ENCODE measurements at regions not wholly inside any gene's neighbourhood (a gene's known extent, or its start where the extent isn't known, plus 50 kb on each side); places are given as distances from the start of the nearest gene placed in this dataset.
A peak's percentile ranks its signal among the peaks of the same experiment; 100 is the strongest.

GRCh38 chr2:118319271-118319684 is 231.0 kb downstream of the INSIG2 start:
- H3K4me3 ChIP-seq: no peak overlapping the region
- 0 to 12% methylated on average over 4 of the region's 4 CpGs for WGBS, 2 donors
- peaks cover 0 to 41% (median 0%) of the 10 kb centered on the region in 4 donors for H3K27me3 ChIP-seq
- H3K9me3 ChIP-seq: no peaks in the 10 kb centered on the region
- H3K4me1 ChIP-seq: peaks cover 0 to 3% (median 0%) of the 10 kb centered on the region in 3 donors
- intact Hi-C loops (cut with DNase I): no loop called here
- H3K27ac ChIP-seq: no peak overlapping the region
- no peak for TF ChIP-seq CTCF (IDR thresholded peaks at IDR 0.05)
- no peak for DNase-seq
- H3K36me3 ChIP-seq: no peaks in the 10 kb centered on the region

GRCh38 chr2:118315606-118316005 is 227.3 kb downstream of the INSIG2 start:
- Histone ChIP-seq H3K9me3 (no peaks in the 10 kb centered on the region), H3K4me1 (peaks cover 0 to 5% (median 0%) of the 10 kb centered on the region in 3 donors), H3K27me3 (peaks cover 0 to 43% (median 3%) of the 10 kb centered on the region in 4 donors), H3K27ac (no peak overlapping the region), H3K4me3 (no peak overlapping the region), H3K36me3 (no peaks in the 10 kb centered on the region)
- WGBS, 2 donors: 85 to 86% methylated on average over 5 of the region's 5 CpGs
- intact Hi-C loops (cut with DNase I): no loop called here
- no peak for DNase-seq
- TF ChIP-seq POLR2A (IDR thresholded peaks at IDR 0.05) (no peak), CTCF (IDR thresholded peaks at IDR 0.05) (no peak)

- H3K27ac ChIP-seq: no peak overlapping the region
- TF ChIP-seq POLR2A (IDR thresholded peaks at IDR 0.05) (no peak), CTCF (IDR thresholded peaks at IDR 0.05) (no peak)
- no peak overlapping the region for H3K4me3 ChIP-seq
- no peaks in the 10 kb centered on the region for H3K36me3 ChIP-seq
- intact Hi-C loops (cut with DNase I): no loop called here
- DNase-seq: no peak
- peaks cover 0 to 63% (median 4%) of the 10 kb centered on the region in 4 donors for H3K27me3 ChIP-seq
- peaks cover 0 to 19% (median 0%) of the 10 kb centered on the region in 3 donors for H3K4me1 ChIP-seq
- WGBS, 2 donors: 34 to 36% methylated on average over 3 of the region's 4 CpGs
- H3K9me3 ChIP-seq: no peaks in the 10 kb centered on the region
Measured at GRCh38 chr2:118312969-118313756, 224.9 kb downstream of the INSIG2 start.

- Histone ChIP-seq H3K36me3 (no peaks in the 10 kb centered on the region), H3K9me3 (no peaks in the 10 kb centered on the region), H3K27ac (peak overlapping the region in 3 of 4 donors; percentile 11 to 51 (median 42)), H3K27me3 (peaks cover 0 to 76% (median 4%) of the 10 kb centered on the region in 4 donors), H3K4me3 (peak overlapping the region; percentile 36 to 73 (median 56)), H3K4me1 (peaks cover 0 to 19% (median 0%) of the 10 kb centered on the region in 3 donors)
- intact Hi-C loops (cut with DNase I): no loop called here
- 23 to 44% methylated on average over 10 to 11 of the region's 20 CpGs for WGBS, 2 donors
- DNase-seq: no peak
- TF ChIP-seq CTCF (IDR thresholded peaks at IDR 0.05) (no peak), POLR2A (IDR thresholded peaks at IDR 0.05) (no peak)
Measured at GRCh38 chr2:118310681-118311429, 222.6 kb downstream of the INSIG2 start.

Measured in esophagus squamous epithelium (tissue), 5 donors.